ENCODE measurements at regions not wholly inside any gene's neighbourhood (a gene's known extent, or its start where the extent isn't known, plus 50 kb on each side); places are given as distances from the start of the nearest gene placed in this dataset.

GRCh38 chr16:9275377-9275776 is 183.9 kb downstream of the HAPSTR1 start:
- H3K27me3 ChIP-seq = no peaks in the 10 kb centered on the region
- H3K4me1 ChIP-seq = no peaks in the 10 kb centered on the region
- H3K27ac ChIP-seq = no peak overlapping the region
- H3K9me3 ChIP-seq = no peaks in the 10 kb centered on the region
- TF ChIP-seq, protein P1, sequence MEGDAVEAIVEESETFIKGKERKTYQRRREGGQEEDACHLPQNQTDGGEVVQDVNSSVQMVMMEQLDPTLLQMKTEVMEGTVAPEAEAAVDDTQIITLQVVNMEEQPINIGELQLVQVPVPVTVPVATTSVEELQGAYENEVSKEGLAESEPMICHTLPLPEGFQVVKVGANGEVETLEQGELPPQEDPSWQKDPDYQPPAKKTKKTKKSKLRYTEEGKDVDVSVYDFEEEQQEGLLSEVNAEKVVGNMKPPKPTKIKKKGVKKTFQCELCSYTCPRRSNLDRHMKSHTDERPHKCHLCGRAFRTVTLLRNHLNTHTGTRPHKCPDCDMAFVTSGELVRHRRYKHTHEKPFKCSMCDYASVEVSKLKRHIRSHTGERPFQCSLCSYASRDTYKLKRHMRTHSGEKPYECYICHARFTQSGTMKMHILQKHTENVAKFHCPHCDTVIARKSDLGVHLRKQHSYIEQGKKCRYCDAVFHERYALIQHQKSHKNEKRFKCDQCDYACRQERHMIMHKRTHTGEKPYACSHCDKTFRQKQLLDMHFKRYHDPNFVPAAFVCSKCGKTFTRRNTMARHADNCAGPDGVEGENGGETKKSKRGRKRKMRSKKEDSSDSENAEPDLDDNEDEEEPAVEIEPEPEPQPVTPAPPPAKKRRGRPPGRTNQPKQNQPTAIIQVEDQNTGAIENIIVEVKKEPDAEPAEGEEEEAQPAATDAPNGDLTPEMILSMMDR (IDR thresholded peaks at IDR 0.05) = no peak
- H3K4me3 ChIP-seq = no peak overlapping the region
- no peaks in the 10 kb centered on the region for H3K36me3 ChIP-seq
- no peak for DNase-seq (ENCODE audit: low spot score)

DNA sequence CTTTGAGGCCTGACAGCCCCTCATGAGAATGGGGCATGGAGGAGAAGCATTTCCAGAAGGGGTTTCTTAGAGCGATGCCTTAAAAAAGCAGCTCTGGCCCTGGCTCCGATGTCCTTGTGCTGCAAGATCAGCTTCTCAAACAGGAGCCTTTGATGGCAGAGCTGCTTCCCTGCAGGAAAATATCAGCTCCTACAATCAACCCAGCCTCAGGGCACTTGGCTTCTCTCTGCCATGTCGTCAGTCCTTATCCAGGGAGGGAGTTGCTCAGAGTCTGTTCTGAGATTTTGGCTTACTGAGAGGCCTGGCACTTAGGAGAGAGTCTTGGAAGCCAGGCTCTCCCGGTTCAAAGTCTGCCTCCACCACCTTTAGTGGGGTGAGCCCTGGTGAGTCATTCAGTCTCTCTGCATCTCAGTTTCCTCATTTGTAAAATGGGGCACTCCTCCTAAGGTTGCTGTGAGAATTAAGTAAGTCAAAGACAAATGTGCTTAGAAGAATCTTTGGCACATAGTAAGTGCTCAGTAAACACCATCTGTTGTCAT is 184.4 kb downstream of the HAPSTR1 start:
- no peak for DNase-seq (ENCODE audit: low spot score)
- no peak overlapping the region for H3K4me3 ChIP-seq
- H3K27me3 ChIP-seq = no peaks in the 10 kb centered on the region
- TF ChIP-seq, protein P1 (IDR thresholded peaks at IDR 0.05) = no peak
- H3K36me3 ChIP-seq = no peaks in the 10 kb centered on the region
- H3K9me3 ChIP-seq = no peaks in the 10 kb centered on the region
- H3K4me1 ChIP-seq = no peaks in the 10 kb centered on the region
- no peak overlapping the region for H3K27ac ChIP-seq

GRCh38 chr16:9279291-9280068 is 188.0 kb downstream of the HAPSTR1 start:
- Histone ChIP-seq H3K27ac (no peak overlapping the region), H3K27me3 (no peaks in the 10 kb centered on the region), H3K36me3 (no peaks in the 10 kb centered on the region), H3K4me1 (no peaks in the 10 kb centered on the region), H3K9me3 (no peaks in the 10 kb centered on the region), H3K4me3 (no peak overlapping the region)
- TF ChIP-seq, protein P1 (IDR thresholded peaks at IDR 0.05) = no peak
- DNase-seq (ENCODE audit: low spot score) = no peak

GRCh38 chr16:9280069-9280466 is 188.6 kb downstream of the HAPSTR1 start:
- H3K36me3 ChIP-seq = no peaks in the 10 kb centered on the region
- no peaks in the 10 kb centered on the region for H3K4me1 ChIP-seq
- TF ChIP-seq, protein P1 (IDR thresholded peaks at IDR 0.05) = no peak
- no peak overlapping the region for H3K27ac ChIP-seq
- H3K9me3 ChIP-seq = no peaks in the 10 kb centered on the region
- H3K27me3 ChIP-seq = no peaks in the 10 kb centered on the region
- H3K4me3 ChIP-seq = no peak overlapping the region
- DNase-seq (ENCODE audit: low spot score) = no peak

DNA sequence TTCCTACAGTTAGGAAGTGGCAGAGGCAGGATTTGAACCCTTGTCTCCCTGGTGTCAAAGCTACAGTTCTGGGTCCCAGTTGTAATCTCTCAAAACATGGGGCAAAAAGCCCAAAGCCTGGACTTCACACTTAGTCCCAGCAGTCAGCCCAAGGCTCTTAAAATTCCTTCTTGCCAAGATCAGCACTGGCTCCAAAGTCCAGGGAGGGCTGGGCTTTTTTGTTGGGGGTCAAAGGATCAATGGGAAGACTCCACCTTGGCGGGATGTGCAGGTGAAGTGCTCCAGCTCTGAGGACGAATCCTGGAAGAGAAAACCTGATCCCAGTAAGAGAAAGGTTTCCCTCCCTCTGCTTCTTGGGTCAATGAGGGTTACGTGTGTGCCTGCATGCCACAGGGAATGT is 195.5 kb downstream of the HAPSTR1 start:
- no peak for DNase-seq (ENCODE audit: low spot score)
- Histone ChIP-seq H3K27me3 (no peaks in the 10 kb centered on the region), H3K36me3 (no peaks in the 10 kb centered on the region), H3K9me3 (no peaks in the 10 kb centered on the region), H3K27ac (no peak overlapping the region), H3K4me3 (no peak overlapping the region), H3K4me1 (no peaks in the 10 kb centered on the region)
- TF ChIP-seq, protein P1 (IDR thresholded peaks at IDR 0.05) = no peak

DNA sequence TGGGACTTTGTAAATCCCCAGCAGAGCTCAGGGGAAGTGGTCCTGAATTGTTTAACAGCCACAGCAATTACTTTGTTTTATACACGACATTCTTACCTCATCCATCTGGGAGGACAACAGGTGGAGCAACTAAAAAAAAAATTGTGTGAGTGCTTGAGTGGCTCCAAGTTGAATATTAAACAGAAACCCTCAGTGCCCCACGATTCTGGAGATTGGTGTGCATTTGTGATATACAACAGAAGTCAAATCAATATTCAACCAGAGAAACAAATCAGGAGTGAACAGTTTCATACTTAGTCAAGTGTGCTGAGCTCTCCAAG is 204.8 kb downstream of the HAPSTR1 start:
- Histone ChIP-seq H3K27me3 (no peaks in the 10 kb centered on the region), H3K36me3 (no peaks in the 10 kb centered on the region), H3K27ac (no peak overlapping the region), H3K4me1 (no peaks in the 10 kb centered on the region), H3K4me3 (no peak overlapping the region), H3K9me3 (no peaks in the 10 kb centered on the region)
- no peak for DNase-seq (ENCODE audit: low spot score)
- TF ChIP-seq, protein P1 (IDR thresholded peaks at IDR 0.05) = no peak

All from right atrium auricular region (tissue), 2 donors.